NCI-H2107 (cell line): ENCODE measurements at regions not wholly inside any gene's neighbourhood (a gene's known extent, or its start where the extent isn't known, plus 50 kb on each side); places are given as distances from the start of the nearest gene placed in this dataset.
"Not testable (repeated sequence)": the region's sequence is repeated elsewhere in the genome, so short reads cannot be mapped to it uniquely, and the experiment has no call there.

Experiments
- DNase-seq: peaks from one replicate; lab custom pipeline; 2025; lab: John Stamatoyannopoulos, UW

DNA sequence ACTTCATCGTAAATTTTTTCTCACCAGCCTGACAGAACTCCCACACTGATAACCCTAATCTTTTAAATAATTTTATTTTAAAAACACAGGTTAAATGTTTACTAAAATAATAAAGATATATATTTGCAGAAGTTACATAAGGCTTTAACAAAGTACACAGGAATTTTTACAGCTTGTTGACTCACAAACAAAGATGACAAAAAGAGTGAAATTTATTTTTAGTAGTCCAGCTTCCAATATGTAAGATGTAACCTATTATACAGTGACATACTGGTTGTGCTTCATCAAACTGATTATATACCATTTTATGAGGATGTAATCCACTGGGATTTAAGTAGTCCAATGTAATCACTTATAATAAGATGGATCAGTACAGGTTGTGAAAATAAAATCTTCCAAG lies 348.9 kb upstream of the SLC39A10 start:
- no peak for DNase-seq

DNA sequence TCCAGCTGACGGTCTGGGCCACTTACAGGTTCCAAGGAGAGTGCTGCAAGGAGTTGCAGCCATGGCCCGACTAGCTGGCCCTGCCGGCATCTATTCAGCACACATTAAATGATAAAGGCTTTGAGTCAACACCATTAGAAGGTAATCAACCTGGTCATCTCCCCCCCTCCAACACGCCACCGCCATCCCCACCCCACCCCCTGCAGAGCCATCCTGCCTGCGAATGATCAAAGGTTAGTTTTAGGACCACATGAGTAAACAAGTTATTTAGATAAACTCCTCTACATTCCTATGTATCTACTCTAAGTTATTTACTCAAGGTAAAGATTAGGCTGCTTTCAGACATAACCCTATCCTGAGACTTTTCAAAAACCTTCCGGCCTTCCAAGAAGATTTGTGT lies 349.3 kb upstream of the SLC39A10 start:
- no peak for DNase-seq

DNA sequence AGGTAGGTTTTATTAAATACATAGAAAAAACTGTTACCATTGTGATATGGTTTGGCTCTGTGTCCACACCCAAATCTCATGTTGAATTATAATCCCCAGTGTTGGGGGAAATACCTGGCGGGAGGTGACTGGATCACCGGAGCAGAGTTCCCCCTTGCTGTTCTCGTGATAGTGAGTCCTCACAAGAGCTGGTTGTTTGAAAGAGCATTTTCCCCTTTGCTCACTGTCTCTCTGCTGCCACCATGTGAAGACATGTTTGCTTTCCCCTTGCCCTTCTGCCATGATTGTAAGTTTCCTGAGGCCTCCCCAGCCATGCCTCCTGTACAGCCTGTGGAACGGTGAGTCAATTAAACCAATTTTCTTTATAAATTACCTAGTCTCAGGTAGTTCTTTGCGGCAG lies 352.7 kb upstream of the SLC39A10 start:
- DNase-seq: no peak

DNA sequence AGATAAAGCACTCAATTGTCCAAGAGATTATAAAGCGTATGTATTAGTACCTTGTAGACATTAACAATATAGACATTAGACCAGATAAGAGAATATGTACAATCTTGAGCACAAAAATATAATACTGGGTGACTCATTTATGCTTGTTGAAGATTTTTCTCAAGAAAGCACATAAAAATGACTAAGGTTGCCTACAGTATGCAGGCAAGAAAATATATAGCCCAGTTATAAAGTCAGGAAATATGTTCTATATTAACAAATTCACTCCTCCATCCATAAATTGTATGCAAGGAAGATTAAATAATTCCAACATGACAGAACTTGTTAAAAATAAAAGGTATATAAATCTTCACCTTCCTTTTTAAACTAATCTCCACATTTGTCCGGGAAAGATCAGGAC lies 356.4 kb upstream of the SLC39A10 start:
- DNase-seq: no peak

DNA sequence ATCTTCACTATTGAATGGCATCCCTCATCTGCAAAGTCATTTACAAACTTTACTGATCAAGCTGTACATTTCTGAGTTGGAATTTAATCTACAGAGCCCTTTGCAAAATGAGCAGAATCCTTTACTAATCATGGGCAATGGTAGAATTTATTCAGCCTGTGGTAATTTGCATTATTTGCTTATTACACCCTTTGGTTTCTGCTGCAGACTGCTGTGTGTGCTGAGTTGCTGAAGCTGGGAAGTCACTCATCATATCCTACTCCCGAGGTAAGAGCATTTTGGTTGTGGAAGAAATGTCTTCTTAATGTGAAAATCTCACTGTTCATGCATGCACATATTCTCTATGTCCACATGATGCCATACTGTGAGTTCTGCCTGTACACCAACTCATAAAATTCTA lies 357.4 kb upstream of the SLC39A10 start:
- no peak for DNase-seq

DNA sequence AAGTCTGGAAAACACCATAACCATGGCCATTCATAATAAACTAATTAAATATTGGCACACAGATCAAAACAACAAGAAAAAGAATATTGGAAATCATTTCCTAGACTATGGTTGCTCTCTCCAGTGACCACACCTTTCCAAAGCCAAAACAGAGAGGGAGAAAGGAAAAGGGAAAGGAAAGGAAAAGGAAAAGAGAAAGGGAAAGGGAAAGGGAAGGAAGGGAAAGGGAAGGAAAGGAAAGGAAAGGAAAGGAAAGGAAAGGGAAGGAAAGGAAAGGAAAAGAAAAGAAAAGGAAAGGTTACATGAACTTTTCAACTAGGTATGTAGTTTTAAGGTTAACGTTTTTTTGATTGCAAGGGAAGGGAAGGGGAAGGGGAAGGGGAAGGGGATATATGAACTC lies 360.5 kb upstream of the SLC39A10 start:
- no peak for DNase-seq

DNA sequence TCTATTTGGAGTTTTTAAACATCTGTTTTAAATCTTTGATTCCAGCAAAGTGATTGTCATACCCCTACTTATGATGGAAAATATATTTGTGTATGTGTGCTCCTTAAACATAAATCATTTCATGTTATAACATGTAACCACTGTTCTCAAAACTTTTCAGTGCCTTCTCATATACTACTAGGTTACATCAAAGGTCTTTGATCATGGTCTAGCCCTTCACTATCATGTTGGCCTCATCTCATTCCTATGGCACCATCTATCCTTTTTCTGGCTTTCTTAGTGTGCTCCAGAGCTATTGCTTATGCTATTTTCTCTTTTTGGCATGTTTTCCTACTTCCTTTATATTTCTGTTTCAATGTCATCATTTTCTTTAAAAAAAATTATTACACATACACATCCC lies 367.9 kb upstream of the SLC39A10 start:
- DNase-seq: no peak

DNA sequence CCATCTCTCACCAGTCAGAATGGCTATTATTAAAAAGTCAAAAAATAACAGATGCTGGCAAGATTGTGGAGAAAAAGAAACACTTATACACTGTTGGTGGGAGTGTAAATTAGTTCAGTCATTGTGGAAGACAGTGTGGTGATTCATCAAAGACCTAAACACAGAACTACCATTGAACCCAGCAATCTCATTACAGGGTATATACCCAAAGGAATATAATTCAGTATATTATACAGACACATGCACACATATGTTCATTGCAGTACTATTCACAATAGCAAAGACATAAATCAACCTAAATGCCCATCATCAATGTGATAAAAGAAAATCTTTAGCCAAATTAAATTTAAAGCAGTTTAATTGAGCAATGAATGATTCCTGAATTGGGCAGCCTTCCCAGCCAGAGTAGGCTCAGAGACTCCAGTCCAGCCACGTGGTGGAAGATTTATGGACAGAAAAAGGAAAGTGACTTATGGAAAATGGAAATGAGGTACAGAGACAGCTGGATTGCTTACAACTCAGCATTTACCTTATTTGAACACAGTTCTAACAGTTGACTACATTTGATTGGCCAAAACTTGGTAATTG lies 377.1 kb upstream of the SLC39A10 start:
- DNase-seq: no peak

DNA sequence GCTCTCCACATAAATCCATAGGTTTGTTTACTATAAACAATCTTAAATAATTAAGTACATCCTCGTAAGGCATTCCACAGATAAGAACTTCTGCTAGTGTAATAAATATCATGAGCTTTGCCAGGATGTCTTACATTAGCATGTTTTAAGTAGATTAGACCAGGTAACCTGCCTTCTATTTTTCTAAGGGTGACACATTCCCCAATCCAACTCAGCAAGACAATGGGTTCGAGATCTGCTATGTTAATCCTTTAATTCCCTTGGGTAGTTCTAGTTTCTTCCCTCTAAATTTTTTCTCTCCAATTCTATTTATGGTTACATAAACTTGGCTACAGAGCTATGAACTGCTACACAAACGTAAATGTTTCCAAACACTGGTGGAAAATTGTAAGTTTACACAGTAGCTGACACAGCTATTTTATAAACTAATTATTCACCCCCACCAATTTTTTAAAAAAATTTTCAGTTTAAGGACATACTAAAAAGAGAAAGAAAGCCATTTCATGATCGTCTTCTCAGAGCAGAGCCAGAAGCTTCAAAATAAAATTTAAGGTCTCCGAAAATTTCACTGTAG lies 386.5 kb upstream of the SLC39A10 start:
- no peak for DNase-seq

DNA sequence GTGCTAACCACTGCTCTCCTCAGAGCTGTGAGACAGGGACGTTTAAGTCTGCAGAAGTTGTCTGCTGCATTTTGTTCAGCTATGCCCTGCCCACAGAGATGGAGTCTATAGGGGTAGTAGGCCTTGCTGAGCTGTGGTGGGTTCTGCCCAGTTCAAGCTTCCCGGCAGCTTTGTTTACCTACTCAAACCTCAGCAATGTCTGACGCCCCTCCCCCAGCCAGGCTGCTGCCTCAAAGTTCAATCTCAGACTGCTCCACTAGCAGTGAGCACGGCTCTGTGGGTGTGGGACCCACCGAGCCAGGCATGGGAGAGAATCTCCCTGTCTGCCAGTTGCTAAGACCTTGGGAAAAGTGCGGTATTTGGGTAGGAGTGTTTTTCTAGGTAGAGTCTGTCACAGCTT lies 387.8 kb upstream of the SLC39A10 start:
- no peak for DNase-seq

DNA sequence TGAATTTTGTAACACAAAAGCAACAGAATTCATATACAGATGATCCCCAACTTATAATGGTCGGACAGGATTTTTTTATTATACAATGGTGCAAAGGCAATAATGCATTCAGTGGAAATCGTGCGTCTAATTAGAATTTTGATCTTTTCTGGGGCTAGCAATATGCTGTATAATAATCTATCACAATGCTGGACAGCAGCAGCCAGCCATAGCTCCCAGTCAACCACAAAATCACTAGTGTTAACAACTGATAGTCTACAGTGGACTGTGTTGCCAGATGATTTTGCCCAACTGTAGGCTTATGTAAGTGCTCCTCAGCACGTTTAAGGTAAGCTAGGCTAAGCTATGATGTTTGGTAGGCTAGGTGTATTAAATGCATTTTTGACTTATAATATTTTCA lies 399.0 kb upstream of the SLC39A10 start:
- DNase-seq: no peak

DNA sequence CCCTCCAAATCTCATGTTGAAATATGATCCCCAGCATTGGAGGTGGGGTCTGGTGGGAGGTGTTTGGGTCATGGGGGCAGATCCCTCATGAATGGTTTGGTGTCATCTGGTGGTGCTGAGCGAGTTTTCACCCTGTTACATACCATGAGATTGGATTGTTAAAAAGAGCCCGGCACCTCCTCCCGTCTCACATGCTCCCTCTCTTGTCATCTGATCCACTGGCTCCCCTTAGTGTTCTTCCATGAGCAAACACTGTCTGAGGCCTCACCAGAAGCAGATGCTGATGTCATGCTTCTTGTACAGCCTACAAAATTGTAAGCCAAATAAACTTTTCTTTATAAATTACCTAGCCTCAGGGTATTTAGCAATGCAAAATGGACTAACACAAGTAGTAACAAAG lies 405.0 kb upstream of the SLC39A10 start:
- DNase-seq: no peak

DNA sequence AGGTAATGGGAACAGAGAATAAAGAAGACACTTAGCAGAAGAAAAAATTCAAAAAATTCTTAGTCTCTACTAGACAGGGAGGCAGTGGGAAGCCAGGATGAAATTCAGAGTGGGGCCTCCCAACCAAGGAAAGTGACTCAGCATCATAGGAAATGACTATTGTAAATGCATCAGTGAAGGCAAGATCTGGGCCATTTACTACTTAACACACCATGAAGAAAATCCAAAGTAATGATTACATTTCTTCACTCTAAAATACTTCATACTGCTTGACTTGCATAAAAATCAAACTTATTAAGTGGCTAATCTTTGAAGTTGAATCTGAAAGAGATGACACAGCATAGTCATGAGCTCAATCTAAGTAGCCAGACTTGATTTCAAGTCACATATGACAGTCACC lies 405.8 kb upstream of the SLC39A10 start:
- DNase-seq: no peak

DNA sequence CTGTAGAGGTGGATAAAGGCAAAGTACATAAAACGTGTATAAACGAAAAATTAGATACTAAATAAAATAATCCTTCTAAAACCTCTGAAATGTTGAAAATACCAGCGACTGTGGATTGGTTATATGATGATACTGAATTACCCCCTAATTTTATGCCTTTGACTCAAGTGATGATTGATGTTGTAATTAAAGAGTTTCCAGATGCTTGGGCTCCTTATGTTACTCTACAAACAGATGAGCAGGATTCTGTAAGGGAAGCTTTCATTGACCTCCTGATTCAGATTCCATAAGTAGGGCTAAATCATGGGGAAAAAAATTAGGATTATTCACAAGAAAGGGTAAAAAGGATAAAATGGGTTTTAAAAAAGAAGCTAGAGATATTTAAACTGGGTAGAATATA lies 418.2 kb upstream of the SLC39A10 start:
- DNase-seq: no peak

DNA sequence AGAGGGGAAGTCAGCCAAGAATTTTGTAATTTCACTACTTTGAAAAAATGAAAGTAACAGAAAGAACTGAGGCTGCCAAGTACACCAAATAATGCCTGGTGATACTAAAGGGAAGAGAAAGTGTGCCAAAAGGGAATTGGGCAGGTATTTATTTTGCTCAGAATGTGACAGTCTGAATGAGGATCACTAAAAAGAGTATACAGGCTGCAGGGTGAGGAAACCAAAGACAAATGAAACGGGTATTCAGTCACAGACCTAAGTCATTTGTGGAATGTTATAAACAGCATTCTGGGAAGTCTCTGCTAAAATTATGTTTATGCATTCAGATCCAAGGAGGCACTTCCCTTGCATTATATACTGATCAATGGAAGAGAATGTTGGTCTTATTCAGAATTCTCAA lies 418.6 kb upstream of the SLC39A10 start:
- DNase-seq: no peak

DNA sequence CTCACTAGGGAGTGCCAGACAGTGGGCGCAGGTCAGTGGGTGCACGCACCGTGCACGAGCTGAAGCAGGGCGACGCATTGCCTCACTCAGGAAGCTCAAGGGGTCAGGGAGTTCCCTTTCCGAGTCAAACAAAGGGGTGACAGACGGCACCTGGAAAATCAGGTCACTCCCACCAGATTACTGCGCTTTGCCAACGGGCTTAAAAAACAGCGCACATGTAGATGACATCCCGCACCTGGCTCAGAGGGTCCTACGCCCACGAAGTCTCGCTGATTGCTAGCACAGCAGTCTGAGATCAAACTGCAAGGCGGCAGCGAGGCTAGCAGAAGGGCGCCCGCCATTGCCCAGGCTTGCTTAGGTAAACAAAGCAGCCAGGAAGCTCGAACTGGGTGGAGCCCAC lies 428.5 kb upstream of the SLC39A10 start:
- not testable (repeated sequence) for DNase-seq

DNA sequence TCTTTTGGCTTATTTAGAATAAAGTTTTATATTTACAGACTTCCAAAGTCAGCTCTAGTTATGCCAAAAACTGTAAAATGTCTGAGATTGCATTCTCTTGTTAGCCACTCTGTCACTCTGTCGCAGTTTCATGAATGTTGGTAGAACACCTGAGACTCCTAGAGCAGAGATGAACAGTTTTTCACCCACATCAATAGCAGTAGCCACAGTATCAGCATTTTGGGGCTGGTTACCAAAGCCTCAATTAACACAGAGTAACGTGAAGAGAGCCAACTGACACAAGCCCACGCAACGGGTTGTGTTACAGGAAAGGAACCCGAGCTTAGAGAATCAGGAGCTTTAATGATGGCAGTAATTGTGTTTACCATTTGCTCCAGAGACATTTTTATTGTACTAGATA lies 443.0 kb upstream of the SLC39A10 start:
- no peak for DNase-seq

DNA sequence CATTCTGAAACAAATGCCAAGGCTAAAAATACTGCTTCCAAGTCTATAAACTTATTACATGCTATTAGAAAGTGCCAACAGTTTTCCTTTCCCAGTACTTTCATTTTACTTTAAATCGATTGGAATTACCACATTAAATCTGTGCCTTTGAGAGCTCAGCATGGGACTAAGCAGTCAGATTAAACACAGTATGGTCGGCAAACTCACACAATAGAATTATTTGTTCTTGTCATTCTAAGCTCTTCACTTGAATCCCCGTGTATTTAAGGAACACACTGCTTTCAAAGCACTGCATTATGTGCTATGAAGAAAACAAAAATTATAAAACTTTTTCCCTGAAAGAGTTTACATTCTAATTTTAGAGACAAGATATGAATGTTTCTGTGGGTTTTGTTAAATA lies 444.4 kb upstream of the SLC39A10 start:
- DNase-seq: no peak

DNA sequence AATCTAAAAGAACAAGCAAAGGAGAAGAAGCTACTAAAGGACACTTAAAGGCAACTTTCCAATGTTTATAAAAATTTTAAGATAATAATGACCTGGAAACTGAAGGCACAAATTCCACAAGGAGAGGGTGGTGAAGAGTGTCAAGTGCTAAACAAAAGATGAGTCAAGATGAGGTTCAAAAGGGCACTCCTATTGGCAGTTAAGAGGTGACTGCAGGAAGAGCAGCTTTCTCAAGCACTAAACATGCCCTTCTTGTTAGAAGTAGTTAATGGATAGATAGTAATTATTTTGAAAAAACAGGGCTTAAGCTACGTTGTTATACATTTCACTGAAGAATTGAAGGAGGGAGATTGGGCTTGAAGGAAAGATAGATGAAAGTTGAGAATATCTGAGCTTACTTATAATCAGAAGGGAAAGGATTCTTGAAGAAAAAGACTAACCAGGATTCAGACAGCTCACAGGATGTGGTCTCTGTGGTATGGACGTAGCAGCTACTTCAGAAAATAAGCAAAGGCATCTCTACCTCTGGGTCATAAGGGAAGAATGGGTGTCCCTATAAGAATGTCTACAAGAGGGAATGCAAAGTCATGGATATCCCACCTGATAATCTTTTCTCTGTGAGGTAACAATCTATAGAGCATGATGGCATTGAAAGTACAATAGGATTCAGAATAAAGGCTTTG lies 454.7 kb upstream of the SLC39A10 start:
- DNase-seq: no peak

DNA sequence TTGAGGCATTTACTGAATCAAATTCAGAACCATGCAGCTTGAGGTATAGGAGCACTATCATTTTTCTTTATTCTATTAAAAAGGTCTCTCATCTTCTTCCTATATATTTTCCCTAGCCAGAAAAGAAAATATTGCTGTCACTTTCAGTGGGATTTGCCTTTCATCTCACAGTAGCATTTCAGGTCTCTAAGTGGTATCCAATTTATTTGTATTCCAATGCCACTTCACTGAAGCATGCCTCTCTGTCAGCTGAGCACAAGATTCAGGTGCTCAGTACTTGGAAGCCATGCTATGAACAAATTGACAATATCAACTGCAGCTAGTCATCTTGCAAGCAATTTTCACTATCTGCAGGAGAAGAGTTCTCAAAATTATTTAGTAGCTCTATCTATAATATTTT lies 457.2 kb upstream of the SLC39A10 start:
- no peak for DNase-seq

DNA sequence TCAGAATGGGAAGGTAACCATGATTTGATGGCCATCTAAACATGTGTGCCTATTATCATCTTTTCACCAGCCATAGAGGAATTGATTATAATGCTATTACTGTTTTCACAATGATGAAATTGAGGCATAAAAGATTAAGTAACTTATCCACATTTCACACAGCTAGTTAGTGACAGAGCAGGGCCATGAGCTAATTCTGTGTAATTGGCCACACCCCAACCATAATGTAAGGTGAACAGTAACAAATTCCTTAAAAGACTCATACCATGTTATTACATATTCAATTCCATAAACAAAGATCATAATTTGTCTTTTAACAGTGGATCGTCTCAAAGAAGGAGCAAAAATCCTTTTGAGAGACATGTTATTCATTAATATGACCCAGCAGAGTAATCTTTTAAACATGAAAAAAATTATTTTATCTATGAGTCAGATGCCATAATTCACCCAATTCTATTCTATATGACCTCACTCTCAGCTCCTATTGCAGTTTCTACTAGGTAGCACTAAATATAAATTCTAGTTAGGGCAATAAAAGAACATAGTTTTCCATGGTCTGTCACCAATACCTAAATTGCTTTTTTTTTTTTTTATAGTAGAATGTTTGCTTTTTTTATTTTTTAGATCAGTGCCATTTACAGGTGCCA lies 475.8 kb upstream of the SLC39A10 start:
- DNase-seq: no peak

DNA sequence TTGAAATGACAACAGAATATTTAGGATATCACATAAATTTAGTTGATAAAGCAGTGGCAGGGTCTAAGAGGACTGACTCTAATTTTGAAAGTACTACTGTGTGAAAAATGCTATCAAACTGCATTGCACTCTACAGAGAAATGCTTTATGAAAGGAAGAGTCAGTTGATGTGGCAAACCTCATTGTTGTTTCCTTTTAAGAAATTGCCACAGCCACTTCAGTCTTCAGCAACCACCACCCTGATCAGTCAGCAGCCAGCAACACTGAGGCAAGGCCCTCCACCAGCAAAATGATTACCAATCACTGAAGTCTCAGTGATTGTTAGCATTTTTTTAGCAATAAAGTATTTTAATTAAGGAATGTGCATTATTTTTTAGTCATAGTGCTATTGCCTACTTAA lies 488.7 kb upstream of the SLC39A10 start:
- DNase-seq: no peak

DNA sequence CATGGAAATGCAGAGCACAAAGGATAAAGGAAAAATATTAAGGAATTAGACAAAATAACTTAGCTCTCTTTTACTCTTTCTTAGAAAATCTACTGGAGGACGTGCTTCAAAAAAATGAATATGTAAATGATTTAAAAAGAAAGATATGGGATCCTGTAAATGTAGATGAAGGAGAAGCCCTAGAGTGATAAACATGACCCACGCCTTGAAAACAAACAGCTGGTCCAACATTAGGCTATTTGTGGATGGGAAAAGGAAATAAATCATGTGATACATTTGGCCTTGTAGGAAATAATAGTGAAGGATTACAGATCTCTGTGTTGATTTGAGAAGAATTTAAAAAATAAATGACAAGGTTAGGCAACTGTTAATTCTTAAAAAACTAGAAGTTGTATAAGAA lies 492.1 kb upstream of the SLC39A10 start:
- DNase-seq: no peak

DNA sequence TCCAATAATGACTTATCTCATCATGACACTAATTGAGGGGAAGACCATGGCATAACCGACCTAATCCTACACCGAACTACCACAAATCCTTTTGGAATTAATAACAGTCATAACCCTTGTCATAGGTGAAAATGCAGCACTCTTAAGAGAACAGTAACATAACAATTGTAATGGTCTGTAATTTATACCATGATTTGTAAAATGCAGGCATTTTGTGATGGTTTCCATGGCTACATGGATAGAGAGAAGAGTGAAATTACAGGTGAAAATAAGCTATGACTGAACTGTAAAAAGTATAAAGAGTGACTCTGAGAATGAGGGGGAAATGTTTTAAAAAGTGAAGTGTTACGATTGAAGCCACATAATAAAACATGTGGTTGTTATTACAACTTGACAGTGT lies 494.1 kb upstream of the SLC39A10 start:
- DNase-seq: no peak
